KMS-11 (cell line): ENCODE measurements at regions not wholly inside any gene's neighbourhood (a gene's known extent, or its start where the extent isn't known, plus 50 kb on each side); places are given as distances from the start of the nearest gene placed in this dataset.

Source experiments
- H2AFZ ChIP-seq: fragments of 200-600 bp; sonication (generic); 2 replicates; pipeline ENCODE4 v1.6.1; 2016; ENCODE audit warnings: antibody characterized with exemption, mixed run types, low read depth
- H3K27ac ChIP-seq: fragments of 200-600 bp; sonication (generic); 2 replicates; pipeline ENCODE4 v1.6.1; 2016; ENCODE audit warnings: mild to moderate bottlenecking, mixed run types
- H3K27me3 ChIP-seq: fragments of 200-600 bp; sonication (generic); 2 replicates; pipeline ENCODE4 v1.6.1; 2017; ENCODE audit warnings: mild to moderate bottlenecking, low read depth, mixed run types, moderate library complexity; ENCODE audit not compliant: insufficient read depth
- H3K36me3 ChIP-seq: fragments of 200-600 bp; sonication (generic); 2 replicates; pipeline ENCODE4 v1.6.1; 2017; ENCODE audit warnings: mild to moderate bottlenecking, mixed run types; ENCODE audit not compliant: insufficient read depth
- H3K4me1 ChIP-seq: fragments of 200-600 bp; sonication (generic); 2 replicates; pipeline ENCODE4 v1.6.1; 2016; ENCODE audit warnings: mild to moderate bottlenecking, low read depth, mixed run types; ENCODE audit not compliant: poor library complexity, severe bottlenecking
- H3K4me2 ChIP-seq: fragments of 200-600 bp; sonication (generic); 2 replicates; pipeline ENCODE4 v1.7.0; 2016; ENCODE audit warnings: mild to moderate bottlenecking, mixed run types
- H3K4me3 ChIP-seq: fragments of 200-600 bp; sonication (generic); IDR thresholded peaks from 2 replicates; pipeline ENCODE4 v1.6.1; 2017; ENCODE audit warnings: low read depth, low read length, mixed read lengths; ENCODE audit not compliant: insufficient read depth
- H3K79me2 ChIP-seq: fragments of 200-600 bp; sonication (generic); 2 replicates; pipeline ENCODE4 v1.6.1; 2016; ENCODE audit warnings: low read depth, mixed run types; ENCODE audit not compliant: insufficient read depth
- H3K9ac ChIP-seq: fragments of 200-600 bp; sonication (generic); 2 replicates; pipeline ENCODE4 v1.6.1; 2016; ENCODE audit warnings: mild to moderate bottlenecking, mixed run types
- H4K20me1 ChIP-seq: fragments of 200-600 bp; sonication (generic); 2 replicates; pipeline ENCODE4 v1.6.1; 2016; ENCODE audit warnings: mild to moderate bottlenecking, mixed run types; ENCODE audit not compliant: insufficient read depth
- TF ChIP-seq, protein P1 (sequence below): fragments of 200-600 bp; sonication (generic); conservative IDR thresholded peaks from 2 replicates; pipeline ENCODE4 v1.6.1; 2017; ENCODE audit warnings: low read depth, mild to moderate bottlenecking, antibody characterized with exemption, low read length, moderate library complexity, mixed read lengths

DNA sequence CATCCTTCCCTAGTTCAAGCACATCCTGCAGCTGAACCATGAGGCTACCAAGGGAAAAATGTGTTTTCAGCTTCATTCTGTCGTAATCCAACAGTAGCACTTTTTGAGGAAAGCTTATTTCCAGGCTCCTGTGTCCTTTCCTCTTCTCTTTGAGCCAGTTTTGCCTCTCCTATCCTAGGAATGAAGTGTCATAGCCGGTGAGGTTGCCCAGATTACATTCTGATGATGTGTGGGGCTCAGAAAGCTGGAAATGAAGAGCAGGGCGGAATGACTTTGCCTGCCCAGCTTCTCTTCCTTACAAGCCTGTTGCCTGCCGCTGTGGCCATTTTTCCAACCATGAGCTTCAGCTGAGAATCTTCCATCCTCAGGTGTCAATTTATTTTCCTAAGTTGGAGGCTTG is 381.8 kb downstream of the NUAK1 start:
- H3K9ac ChIP-seq = no peak overlapping the region
- TF ChIP-seq, protein P1, sequence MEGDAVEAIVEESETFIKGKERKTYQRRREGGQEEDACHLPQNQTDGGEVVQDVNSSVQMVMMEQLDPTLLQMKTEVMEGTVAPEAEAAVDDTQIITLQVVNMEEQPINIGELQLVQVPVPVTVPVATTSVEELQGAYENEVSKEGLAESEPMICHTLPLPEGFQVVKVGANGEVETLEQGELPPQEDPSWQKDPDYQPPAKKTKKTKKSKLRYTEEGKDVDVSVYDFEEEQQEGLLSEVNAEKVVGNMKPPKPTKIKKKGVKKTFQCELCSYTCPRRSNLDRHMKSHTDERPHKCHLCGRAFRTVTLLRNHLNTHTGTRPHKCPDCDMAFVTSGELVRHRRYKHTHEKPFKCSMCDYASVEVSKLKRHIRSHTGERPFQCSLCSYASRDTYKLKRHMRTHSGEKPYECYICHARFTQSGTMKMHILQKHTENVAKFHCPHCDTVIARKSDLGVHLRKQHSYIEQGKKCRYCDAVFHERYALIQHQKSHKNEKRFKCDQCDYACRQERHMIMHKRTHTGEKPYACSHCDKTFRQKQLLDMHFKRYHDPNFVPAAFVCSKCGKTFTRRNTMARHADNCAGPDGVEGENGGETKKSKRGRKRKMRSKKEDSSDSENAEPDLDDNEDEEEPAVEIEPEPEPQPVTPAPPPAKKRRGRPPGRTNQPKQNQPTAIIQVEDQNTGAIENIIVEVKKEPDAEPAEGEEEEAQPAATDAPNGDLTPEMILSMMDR = no peak
- H3K4me2 ChIP-seq = no peak overlapping the region

DNA sequence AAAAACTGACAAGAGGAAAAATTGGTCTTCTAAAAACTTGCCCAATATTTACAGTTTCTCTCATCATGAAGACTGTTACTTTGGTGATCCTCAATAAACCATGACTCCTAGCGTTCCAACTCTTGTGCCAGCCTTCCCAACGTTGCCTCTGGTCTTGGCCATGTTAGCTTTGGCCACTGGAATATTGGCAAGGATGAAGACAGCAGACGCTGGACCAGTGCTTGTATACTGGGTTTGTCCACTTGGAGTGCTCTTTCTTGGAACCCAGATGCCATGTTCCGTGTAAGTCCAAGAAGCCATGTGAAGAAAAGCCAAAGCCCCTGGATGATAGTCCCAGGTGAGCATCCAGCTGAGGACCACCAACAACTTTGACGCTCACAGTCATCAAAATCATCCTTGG is 379.6 kb downstream of the NUAK1 start:
- H3K79me2 ChIP-seq = no peaks in the 10 kb centered on the region
- no peaks in the 10 kb centered on the region for H3K36me3 ChIP-seq
- H3K27ac ChIP-seq = no peak overlapping the region
- no peaks in the 10 kb centered on the region for H3K4me1 ChIP-seq
- H3K4me3 ChIP-seq = no peak overlapping the region
- no peaks in the 10 kb centered on the region for H4K20me1 ChIP-seq
- H3K4me2 ChIP-seq = no peak overlapping the region
- no peak overlapping the region for H2AFZ ChIP-seq
- no peak overlapping the region for H3K9ac ChIP-seq
- H3K27me3 ChIP-seq = no peaks in the 10 kb centered on the region
- TF ChIP-seq, protein P1 = no peak

More for the DNA sequence above, 381.8 kb downstream of the NUAK1 start:
- Histone ChIP-seq H3K4me3 (no peak overlapping the region), H3K27ac (no peak overlapping the region), H3K36me3 (no peaks in the 10 kb centered on the region), H3K79me2 (no peaks in the 10 kb centered on the region), H4K20me1 (no peaks in the 10 kb centered on the region), H3K4me1 (no peaks in the 10 kb centered on the region), H2AFZ (no peak overlapping the region), H3K27me3 (no peaks in the 10 kb centered on the region)

DNA sequence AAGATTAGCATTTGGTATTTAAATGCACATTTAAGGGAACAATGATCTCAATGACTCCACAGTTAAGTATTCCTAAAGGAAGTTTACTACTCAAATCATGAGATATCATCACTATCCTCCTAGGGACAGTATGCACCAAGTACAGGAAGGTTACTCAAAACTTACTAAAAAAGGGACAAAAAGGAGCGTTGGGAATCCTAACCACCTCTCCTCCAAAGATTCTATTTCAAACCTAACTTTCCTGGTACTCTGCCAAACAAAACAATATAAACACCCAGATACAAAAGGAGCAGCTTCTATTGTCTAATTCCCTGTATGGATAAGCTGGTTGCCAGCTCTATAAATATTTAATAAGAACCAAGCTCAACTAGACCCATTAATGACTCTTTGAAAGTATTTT is 377.7 kb downstream of the NUAK1 start:
- peaks cover 5% of the 10 kb centered on the region for H3K4me1 ChIP-seq
- no peak overlapping the region for H3K4me3 ChIP-seq
- H3K79me2 ChIP-seq = no peaks in the 10 kb centered on the region

DNA sequence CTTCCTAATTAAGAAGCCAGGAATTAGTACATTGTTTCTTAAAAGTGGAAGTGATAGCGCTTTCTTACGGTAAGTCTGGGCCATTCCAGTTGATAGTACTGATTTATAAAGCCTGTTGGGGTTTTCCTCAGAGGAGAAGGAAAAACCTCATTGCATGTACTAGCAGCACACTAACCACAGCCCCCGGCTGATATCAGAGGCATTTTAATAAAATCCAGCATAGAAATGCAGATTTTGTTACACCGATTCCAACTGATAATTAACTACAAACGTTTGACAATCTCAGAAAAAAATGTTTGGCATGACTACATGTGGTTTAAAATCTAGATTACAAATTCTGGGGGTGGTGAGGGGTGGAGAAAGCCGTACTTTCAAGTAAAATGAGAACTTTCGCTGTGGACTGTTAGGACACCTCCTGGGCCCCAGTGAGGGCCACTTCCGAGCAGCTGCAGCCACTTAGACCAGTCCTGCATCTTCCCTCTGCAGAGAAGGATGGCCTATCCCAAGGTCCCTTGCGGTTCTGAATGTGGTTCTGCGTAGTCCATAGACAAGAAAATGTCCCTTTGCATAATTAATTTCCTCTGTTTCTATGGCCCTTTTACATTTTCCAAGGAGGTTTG is 374.4 kb downstream of the NUAK1 start:
- H3K4me2 ChIP-seq = no peak overlapping the region
- TF ChIP-seq, protein P1 = no peak

More for the DNA sequence above, 377.7 kb downstream of the NUAK1 start:
- H3K27ac ChIP-seq = no peak overlapping the region
- no peaks in the 10 kb centered on the region for H4K20me1 ChIP-seq
- no peak overlapping the region for H3K9ac ChIP-seq
- no peaks in the 10 kb centered on the region for H3K36me3 ChIP-seq
- H2AFZ ChIP-seq = no peak overlapping the region
- TF ChIP-seq, protein P1 = no peak
- H3K4me2 ChIP-seq = no peak overlapping the region
- H3K27me3 ChIP-seq = no peaks in the 10 kb centered on the region

More for the DNA sequence above, 374.4 kb downstream of the NUAK1 start:
- H3K4me1 ChIP-seq = peaks cover 5% of the 10 kb centered on the region
- H3K9ac ChIP-seq = no peak overlapping the region
- no peak overlapping the region for H3K27ac ChIP-seq
- H4K20me1 ChIP-seq = no peaks in the 10 kb centered on the region
- no peaks in the 10 kb centered on the region for H3K36me3 ChIP-seq
- H2AFZ ChIP-seq = no peak overlapping the region
- no peaks in the 10 kb centered on the region for H3K79me2 ChIP-seq
- no peaks in the 10 kb centered on the region for H3K27me3 ChIP-seq
- no peak overlapping the region for H3K4me3 ChIP-seq
